ENCODE measurements at regions not wholly inside any gene's neighbourhood (a gene's known extent, or its start where the extent isn't known, plus 50 kb on each side); places are given as distances from the start of the nearest gene placed in this dataset.

DNA sequence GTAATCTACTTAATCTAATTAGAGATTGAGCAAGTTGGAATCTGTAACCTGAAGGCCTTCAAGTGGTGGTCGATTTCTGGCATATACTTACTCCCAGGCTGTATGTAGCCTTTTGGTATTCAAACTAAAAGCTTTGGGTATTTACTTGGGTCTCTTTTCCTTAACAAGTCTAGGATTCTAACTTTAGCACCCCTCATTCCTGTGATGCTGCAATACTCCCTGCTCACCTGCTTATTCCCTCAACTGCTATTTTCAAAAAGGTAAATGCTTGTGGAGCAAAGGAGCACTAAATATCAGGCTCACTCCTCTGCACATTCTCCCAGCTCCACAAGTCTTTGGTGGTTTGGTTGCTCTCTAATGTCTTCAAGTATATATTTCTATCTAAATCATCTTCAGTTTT, 68.0 kb upstream of the CYYR1 start:
- DNase-seq = no peak

DNA sequence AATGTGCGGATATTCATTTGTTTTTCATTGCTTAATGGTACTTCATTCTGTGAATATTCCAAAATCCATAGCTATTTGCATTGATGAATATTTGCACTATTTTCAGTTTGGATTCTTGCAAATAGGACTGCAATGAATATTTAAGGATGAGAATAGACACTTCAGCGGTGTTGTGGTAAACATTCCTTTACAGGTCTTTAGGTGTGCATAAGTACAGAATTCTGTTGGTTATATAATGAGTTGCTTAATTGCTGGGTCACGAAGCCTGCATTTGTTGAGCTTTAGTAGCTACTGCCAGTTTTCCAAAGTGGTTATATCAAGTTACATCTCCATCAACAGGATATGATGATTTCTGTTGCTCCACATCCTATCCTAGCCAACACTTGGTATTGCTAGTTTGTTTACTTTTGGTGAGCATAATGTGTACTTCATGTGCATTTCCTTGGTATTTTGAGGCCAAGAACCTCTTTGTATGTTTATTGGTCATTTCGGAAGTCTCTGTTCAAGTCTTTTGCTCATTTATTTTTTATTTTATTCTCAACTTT, 64.2 kb upstream of the CYYR1 start:
- no peak for DNase-seq

DNA sequence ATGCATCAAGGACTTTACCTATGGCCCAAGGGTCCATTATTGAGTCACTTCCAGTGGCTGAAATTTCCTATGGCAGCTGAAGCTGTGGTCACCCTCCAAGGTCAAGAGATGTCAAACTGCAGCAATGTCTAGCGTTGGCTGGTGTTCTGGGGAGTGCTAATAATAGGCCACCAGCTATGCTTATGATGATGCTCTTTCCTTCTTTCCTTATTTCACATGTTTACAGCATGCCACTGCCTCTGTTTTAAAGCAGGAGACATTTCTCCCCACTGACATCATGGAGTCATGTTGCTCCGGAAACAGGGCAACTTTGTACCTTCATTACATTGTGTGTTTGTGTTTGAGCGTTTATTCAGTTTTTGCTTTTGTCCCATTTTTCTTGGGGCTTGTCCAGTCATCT, 62.6 kb upstream of the CYYR1 start:
- DNase-seq = no peak

DNA sequence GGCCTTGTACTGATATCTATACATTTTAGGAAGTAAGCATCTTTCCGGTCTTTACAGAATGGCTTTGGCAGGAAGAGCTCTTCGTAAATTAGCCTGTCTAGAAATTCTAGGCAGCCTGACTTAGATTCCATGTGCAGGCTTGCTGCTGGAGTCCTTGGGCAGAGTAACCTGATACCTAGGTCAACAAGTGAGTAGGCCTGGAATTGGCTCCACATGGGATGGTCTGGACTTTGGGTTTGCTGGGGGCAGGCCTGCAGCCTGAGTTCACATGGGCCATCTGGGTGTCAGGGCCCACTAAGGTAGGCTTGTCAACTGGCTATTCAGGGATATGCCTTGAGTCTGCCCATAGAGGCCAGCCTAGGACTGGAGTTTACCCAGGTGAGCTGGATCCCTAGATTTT, 59.6 kb upstream of the CYYR1 start:
- no peak for DNase-seq

DNA sequence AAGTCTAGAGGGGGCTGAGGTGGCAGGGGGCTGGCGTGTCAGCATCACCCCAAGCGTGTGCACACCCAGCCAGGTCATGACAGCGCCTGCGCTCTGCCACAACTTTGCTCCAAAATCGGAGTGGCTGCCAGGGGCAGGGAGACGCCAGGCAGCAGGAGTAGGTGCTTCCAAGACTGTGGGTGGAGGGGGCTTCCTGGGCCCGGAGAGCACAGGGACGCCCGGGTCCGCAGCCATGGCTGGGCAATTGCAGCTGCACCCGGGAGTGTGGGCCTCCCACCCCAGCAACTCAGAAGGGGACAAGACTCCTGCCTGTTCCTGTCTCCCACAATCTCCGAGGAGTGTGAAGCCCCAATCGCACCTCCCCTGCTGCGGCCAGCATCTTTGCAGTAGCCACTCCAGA, 53.1 kb upstream of the CYYR1 start:
- no peak for DNase-seq

DNA sequence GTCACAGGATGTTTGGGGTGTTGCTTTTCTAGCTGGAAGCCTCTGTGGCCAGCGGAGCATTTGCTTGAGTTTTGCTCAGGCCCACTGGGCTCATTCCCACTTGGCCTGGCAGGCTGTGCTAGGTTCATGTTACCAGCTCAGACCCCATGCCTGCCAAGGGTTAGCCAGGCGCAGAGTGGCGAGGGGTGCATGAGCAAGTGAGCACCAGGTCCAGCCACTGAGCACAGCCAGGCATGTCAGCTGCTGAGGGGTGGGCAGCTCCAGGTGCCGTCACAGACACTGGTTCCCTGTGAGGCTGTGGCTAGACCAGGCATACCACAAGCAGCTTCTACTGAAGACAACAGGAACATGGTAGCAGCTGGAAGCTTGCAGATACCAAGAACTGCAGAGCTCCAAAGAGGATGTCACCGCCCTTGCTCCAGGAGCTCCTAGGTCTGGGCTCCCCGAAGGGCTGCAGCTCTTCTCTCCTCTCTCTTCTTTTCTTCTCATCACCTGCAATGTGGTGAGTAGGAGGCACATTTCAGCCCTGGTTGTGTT, 52.0 kb upstream of the CYYR1 start:
- DNase-seq = no peak
